CD4-positive, CD25-positive, alpha-beta regulatory T cell (primary cell): ENCODE measurements at regions not wholly inside any gene's neighbourhood (a gene's known extent, or its start where the extent isn't known, plus 50 kb on each side); places are given as distances from the start of the nearest gene placed in this dataset.

ENCODE experiments used
- ATAC-seq, 2 donors: fragments of 150-1000 bp; cut with Tn5 transposase; one replicate each; pipeline ENCODE4 v1.10.0; 2021; ENCODE audit warnings: low read depth in 2 of 2, moderate number of reproducible peaks in 2 of 2, moderate library complexity in 1 of 2
- DNase-seq, 3 donors: peaks; one replicate each; pipeline versions ENCODE4 v3.0.0 to v3.0.0-alpha.2; 2012 to 2022; ENCODE audit warnings: mixed read lengths in 1 of 3
- H3K27ac ChIP-seq: one replicate; pipeline ENCODE4 v1.7.0; 2013; ENCODE audit warnings: mild to moderate bottlenecking, low read length; ENCODE audit not compliant: insufficient read depth, poor library complexity, severe bottlenecking
- H3K27me3 ChIP-seq: one replicate; pipeline ENCODE4 v1.7.0; 2013; ENCODE audit warnings: low read length; ENCODE audit not compliant: control insufficient read depth, insufficient read depth
- H3K36me3 ChIP-seq: one replicate; pipeline ENCODE4 v1.7.0; 2013; ENCODE audit warnings: mild to moderate bottlenecking, low read length, moderate library complexity; ENCODE audit not compliant: control insufficient read depth, insufficient read depth
- H3K4me1 ChIP-seq: 2 replicates; pipeline ENCODE4 v1.7.0; 2013; ENCODE audit warnings: mild to moderate bottlenecking, low read length; ENCODE audit not compliant: insufficient read depth, control insufficient read depth, poor library complexity, severe bottlenecking
- H3K4me3 ChIP-seq: one replicate; pipeline ENCODE4 v1.7.0; 2013; ENCODE audit warnings: low read depth, mild to moderate bottlenecking, low read length, moderate library complexity
- H3K9me3 ChIP-seq, 2 experiments: 1 replicate in 1 of 2; 2 replicates in 1 of 2; pipeline ENCODE4 v1.7.0; 2013; ENCODE audit warnings: low read length in 2 of 2, mild to moderate bottlenecking in 1 of 2, moderate library complexity in 1 of 2; ENCODE audit not compliant: control insufficient read depth in 2 of 2
- H3K27ac Mint-ChIP-seq, 3 donors: one replicate each; pipeline ENCODE4 v1.8.0; 2020 to 2022; ENCODE audit warnings: mild to moderate bottlenecking in 3 of 3, mixed read lengths in 3 of 3, moderate library complexity in 2 of 3
- H3K27me3 Mint-ChIP-seq: one replicate; pipeline ENCODE4 v1.8.0; 2022; ENCODE audit warnings: mild to moderate bottlenecking, mixed read lengths
- H3K36me3 Mint-ChIP-seq: one replicate; pipeline ENCODE4 v1.8.0; 2020; ENCODE audit warnings: mixed read lengths
- H3K4me1 Mint-ChIP-seq, 4 donors: one replicate each; pipeline ENCODE4 v1.8.0; 2020 to 2022; ENCODE audit warnings: mixed read lengths in 4 of 4, mild to moderate bottlenecking in 1 of 4
- H3K4me3 Mint-ChIP-seq, 4 donors: one replicate each; pipeline ENCODE4 v1.8.0; 2020 to 2022; ENCODE audit warnings: mild to moderate bottlenecking in 4 of 4, mixed read lengths in 4 of 4, moderate library complexity in 3 of 4
- H3K9me3 Mint-ChIP-seq, 7 donors: one replicate each; pipeline ENCODE4 v1.8.0; 2020 to 2022; ENCODE audit warnings: mixed read lengths in 7 of 7, mild to moderate bottlenecking in 3 of 7, moderate library complexity in 2 of 7

DNA sequence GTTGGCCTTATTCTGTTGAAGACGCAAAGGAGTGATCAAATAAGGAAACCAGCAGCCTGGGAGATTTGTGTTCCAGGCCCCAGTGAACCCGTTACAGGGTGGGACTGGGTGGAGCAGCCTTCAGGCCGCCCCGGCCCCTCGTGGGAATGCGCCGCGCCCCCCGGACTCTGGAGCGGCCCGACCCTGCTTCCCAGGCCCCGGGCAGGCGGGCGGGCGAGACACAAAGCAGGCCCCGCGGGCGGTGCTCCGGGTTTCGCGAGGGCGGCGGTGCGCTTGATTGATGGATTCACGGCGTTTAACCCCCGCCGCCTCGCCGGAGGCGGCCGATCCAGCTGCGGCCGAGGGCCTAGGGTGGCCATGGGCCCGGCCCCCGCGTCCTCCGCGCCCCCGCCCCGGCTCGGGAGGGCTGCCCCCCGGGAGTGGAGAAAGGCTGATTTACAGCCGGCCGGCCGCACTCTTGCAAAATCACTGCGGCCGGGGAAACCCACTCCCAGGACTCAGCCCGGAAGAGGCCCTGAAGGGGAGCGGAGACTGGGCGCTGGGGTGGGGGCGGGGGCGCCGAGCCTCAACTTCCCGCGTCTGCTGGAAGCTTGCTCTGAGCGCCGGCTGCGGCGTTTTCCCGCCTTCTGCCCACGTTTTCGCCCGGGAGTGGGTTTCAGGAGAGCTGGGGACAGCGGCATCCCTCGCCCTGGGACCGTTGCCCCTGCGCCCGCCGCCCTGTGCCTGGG is 299.6 kb upstream of the NFE2L3 start:
- Histone ChIP-seq H3K9me3 (peaks cover 16 to 26% of the 10 kb centered on the region in 2 experiments), H3K4me3 (no peak overlapping the region), H3K27ac (no peak overlapping the region), H3K27me3 (peaks cover 73% of the 10 kb centered on the region), H3K4me1 (peaks cover 23% of the 10 kb centered on the region), H3K36me3 (no peaks in the 10 kb centered on the region)
- Mint-ChIP-seq H3K4me3 (peak overlapping the region in 3 of 4 donors; percentile 55 to 77 (median 64)), H3K27me3 (peaks cover 38% of the 10 kb centered on the region), H3K9me3 (peaks cover 0 to 12% (median 0%) of the 10 kb centered on the region in 7 donors), H3K27ac (peak overlapping the region in 1 of 3 donors; percentile 33), H3K36me3 (no peaks in the 10 kb centered on the region), H3K4me1 (peaks cover 13 to 19% (median 16%) of the 10 kb centered on the region in 4 donors)
- DNase-seq: peak in 1 of 3 donors; percentile 24
- ATAC-seq: no peak

DNA sequence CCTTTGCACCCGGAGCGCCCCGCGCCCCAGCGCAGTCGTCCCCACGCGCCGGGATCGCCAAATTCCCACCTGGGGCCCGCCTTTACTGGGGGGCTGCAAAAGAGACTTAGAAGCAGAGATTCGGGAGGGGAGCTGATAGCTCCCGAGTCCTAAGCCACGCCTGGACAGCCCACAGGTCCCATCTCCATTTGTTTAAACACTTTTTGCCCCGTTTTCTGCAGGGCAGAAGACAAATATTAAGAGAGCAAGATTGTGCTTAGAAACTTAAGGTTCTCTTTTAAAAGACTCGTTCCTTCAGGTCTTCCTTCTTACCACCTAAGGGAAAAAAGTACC is 299.1 kb upstream of the NFE2L3 start:
- no peaks in the 10 kb centered on the region for H3K36me3 ChIP-seq
- DNase-seq (no peak), ATAC-seq (no peak)
- Mint-ChIP-seq H3K4me1 (peaks cover 13 to 19% (median 16%) of the 10 kb centered on the region in 4 donors), H3K9me3 (peaks cover 0 to 12% (median 0%) of the 10 kb centered on the region in 7 donors), H3K4me3 (peak overlapping the region in 2 of 4 donors; percentile 26 to 42), H3K36me3 (no peaks in the 10 kb centered on the region), H3K27me3 (peaks cover 33% of the 10 kb centered on the region), H3K27ac (no peak overlapping the region)
- H3K4me3 ChIP-seq: no peak overlapping the region
- H3K27me3 ChIP-seq: peaks cover 74% of the 10 kb centered on the region
- H3K27ac ChIP-seq: no peak overlapping the region
- H3K4me1 ChIP-seq: peaks cover 23% of the 10 kb centered on the region
- peaks cover 20 to 31% of the 10 kb centered on the region in 2 experiments for H3K9me3 ChIP-seq

DNA sequence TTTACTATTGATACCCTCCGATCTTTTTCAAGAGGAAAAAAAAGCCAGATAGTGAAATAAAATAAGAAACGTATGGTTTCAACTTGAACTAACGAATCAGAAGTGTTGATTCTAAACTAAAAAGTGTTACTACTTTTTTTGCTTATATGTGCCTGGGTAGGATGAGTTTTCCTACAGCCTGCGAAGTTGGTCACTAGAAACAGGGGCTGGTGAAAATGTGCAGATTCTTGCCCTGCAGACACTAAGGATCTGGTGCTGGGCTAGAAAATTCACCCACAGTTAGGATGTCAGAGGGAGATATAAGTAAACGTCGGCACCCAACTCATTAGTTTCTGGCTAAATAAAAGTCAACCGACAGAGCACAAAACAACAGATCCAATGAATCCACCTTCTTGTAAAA is 298.7 kb upstream of the NFE2L3 start:
- Histone ChIP-seq H3K27ac (no peak overlapping the region), H3K4me1 (peaks cover 23% of the 10 kb centered on the region), H3K9me3 (peaks cover 21 to 35% of the 10 kb centered on the region in 2 experiments), H3K27me3 (peaks cover 77% of the 10 kb centered on the region), H3K4me3 (no peak overlapping the region), H3K36me3 (no peaks in the 10 kb centered on the region)
- no peak overlapping the region for H3K27ac Mint-ChIP-seq
- peaks cover 0 to 12% (median 0%) of the 10 kb centered on the region in 7 donors for H3K9me3 Mint-ChIP-seq
- ATAC-seq: no peak
- peak overlapping the region in 2 of 4 donors; percentile 26 to 42 for H3K4me3 Mint-ChIP-seq
- peaks cover 29% of the 10 kb centered on the region for H3K27me3 Mint-ChIP-seq
- DNase-seq: no peak
- no peaks in the 10 kb centered on the region for H3K36me3 Mint-ChIP-seq
- H3K4me1 Mint-ChIP-seq: peaks cover 13 to 19% (median 16%) of the 10 kb centered on the region in 4 donors

DNA sequence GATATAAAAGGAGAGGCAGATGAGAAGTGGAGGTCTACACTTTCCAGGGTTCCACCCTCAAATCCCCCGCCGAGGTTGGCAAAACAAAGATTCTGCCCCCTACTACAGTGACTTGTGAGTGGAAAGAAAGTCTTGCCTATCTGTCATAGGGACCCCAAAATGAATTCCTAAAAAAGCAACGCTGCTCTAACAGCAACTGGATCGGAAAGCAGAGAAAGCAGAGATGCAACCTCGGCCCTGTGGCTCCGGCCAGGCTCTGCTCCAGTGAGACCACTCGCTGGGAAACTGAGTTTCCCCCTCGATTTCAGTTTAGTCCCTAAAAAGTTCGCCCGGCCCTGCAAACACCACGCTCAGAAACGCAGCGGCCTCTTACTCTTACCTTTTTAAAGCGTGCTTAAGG is 297.9 kb upstream of the NFE2L3 start:
- Mint-ChIP-seq H3K27me3 (peaks cover 29% of the 10 kb centered on the region), H3K36me3 (no peaks in the 10 kb centered on the region), H3K27ac (peak overlapping the region in 2 of 3 donors; percentile 15 to 21), H3K4me1 (peaks cover 13 to 19% (median 18%) of the 10 kb centered on the region in 4 donors), H3K4me3 (peak overlapping the region in 3 of 4 donors; percentile 16 to 51 (median 22)), H3K9me3 (peaks cover 0 to 16% (median 0%) of the 10 kb centered on the region in 7 donors)
- no peak overlapping the region for H3K27ac ChIP-seq
- H3K9me3 ChIP-seq: peaks cover 21 to 42% of the 10 kb centered on the region in 2 experiments
- no peaks in the 10 kb centered on the region for H3K36me3 ChIP-seq
- H3K4me3 ChIP-seq: no peak overlapping the region
- ATAC-seq (no peak), DNase-seq (peak in 1 of 3 donors; percentile 13)
- H3K4me1 ChIP-seq: peaks cover 23% of the 10 kb centered on the region
- peaks cover 80% of the 10 kb centered on the region for H3K27me3 ChIP-seq

DNA sequence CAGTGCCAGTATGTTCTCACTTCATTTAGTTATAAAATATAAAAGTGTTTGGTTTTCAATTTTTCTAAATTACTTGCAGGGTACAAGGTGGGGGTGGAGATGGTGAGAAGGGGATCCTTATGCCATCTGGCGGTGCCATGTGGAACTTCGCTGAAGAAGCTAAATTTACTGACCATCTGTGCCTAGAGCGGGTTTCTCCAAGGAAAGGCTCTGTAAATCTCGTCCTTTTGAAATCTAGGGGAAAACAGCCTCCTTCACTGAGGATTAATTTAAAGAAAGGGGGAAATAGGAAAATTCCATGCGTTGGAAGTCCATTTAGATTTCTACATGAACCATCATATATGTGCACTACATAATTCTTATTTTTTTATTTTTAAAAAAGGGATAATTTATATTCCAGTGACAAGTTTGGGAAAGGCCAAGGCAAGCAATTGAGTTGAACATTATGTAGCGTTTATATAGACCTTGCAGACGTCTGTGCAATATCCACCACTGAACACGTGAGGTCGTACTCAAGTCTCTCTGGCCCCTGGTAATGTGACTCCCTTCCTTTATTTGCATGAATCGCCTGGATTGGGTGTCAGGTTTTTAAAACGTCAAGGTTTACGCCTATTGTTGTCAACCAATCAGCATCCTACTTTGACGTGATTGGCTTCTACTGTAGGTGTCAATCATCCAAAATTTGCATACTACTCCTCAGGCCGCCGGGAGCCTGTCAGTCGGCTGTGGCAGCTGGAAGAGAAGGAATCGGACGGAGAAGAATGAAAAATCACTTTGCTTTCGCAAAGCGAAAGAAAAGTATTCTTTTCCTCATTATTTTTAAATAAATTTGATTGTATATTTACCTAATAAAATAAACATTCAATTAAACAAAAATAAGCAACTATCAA is 297.1 kb upstream of the NFE2L3 start:
- Histone ChIP-seq H3K9me3 (peaks cover 25 to 50% of the 10 kb centered on the region in 2 experiments), H3K36me3 (no peaks in the 10 kb centered on the region), H3K27me3 (peaks cover 81% of the 10 kb centered on the region), H3K27ac (no peak overlapping the region), H3K4me3 (no peak overlapping the region), H3K4me1 (peaks cover 23% of the 10 kb centered on the region)
- DNase-seq (peak in 2 of 3 donors; percentile 25 to 71), ATAC-seq (no peak)
- peaks cover 0 to 17% (median 2%) of the 10 kb centered on the region in 7 donors for H3K9me3 Mint-ChIP-seq
- peak overlapping the region in 1 of 4 donors; percentile 16 for H3K4me3 Mint-ChIP-seq
- peaks cover 23% of the 10 kb centered on the region for H3K27me3 Mint-ChIP-seq
- peaks cover 13 to 26% (median 20%) of the 10 kb centered on the region in 4 donors for H3K4me1 Mint-ChIP-seq
- peak overlapping the region in 2 of 3 donors; percentile 15 to 17 for H3K27ac Mint-ChIP-seq
- no peaks in the 10 kb centered on the region for H3K36me3 Mint-ChIP-seq

DNA sequence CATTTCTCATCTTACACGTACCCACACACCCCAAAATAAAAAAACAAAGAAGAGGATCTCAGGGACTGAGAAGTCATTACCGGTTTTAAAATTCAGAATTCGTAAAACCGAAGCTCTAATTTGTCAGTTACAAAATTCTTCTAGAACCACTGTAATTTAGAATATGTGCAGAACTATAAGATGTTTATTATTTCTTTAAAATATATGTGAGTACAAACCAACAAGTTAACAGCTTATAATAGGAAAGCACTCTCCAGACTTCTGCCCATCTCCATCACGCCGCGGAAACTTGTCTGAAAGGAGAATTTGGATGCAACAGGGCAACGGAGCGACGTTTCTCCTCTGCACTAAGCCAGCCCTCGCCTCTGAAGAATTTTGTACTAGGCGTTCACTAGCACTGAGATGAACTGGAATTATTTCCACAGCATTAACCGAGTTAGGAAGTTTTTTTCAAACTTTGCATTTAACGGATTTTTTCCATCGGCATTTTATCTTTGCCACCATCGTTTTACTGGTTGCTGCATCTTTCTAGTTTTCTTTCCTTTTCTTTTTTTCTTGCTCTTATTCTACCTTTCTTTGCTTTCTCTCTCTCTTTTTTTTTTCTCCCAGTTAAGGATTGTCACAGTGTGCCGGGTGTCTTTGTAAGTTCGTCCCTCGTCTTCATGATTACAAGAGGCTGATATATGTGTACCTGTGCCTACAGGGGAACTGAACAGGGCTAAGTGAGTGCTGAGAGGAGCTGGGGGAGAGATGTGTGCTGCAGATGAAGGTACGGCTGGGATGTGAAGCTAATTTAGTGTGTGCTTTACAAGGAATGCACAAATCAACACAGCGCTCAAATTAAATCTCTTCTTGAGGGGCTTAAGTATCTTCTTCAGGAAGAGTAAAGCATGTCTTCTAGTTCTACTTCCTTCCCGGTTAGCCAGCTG is 295.9 kb upstream of the NFE2L3 start:
- Histone ChIP-seq H3K36me3 (no peaks in the 10 kb centered on the region), H3K27me3 (peaks cover 81% of the 10 kb centered on the region), H3K27ac (no peak overlapping the region), H3K4me1 (peaks cover 23% of the 10 kb centered on the region), H3K4me3 (peak overlapping the region; percentile 32), H3K9me3 (peaks cover 33 to 62% of the 10 kb centered on the region in 2 experiments)
- H3K4me3 Mint-ChIP-seq: no peak overlapping the region
- H3K27me3 Mint-ChIP-seq: peaks cover 11% of the 10 kb centered on the region
- ATAC-seq (no peak), DNase-seq (peak in 1 of 3 donors; percentile 24)
- H3K27ac Mint-ChIP-seq: no peak overlapping the region
- no peaks in the 10 kb centered on the region for H3K36me3 Mint-ChIP-seq
- H3K9me3 Mint-ChIP-seq: peaks cover 0 to 22% (median 6%) of the 10 kb centered on the region in 7 donors
- H3K4me1 Mint-ChIP-seq: peaks cover 13 to 25% (median 22%) of the 10 kb centered on the region in 4 donors
